Panc1 (cell line): ENCODE measurements at regions not wholly inside any gene's neighbourhood (a gene's known extent, or its start where the extent isn't known, plus 50 kb on each side); places are given as distances from the start of the nearest gene placed in this dataset.

Source experiments
- CTCF ChIP-seq: fragments of 450-650 bp; IDR thresholded peaks from 2 replicates; pipeline ENCODE4 v1.5.1; 2017; ENCODE audit warnings: mild to moderate bottlenecking
- POLR2AphosphoS5 ChIP-seq: IDR thresholded peaks from 2 replicates; pipeline ENCODE4 v1.6.1; 2012; ENCODE audit warnings: mild to moderate bottlenecking, low read depth, low read length, moderate library complexity
- SIN3A ChIP-seq: IDR thresholded peaks from 2 replicates; pipeline ENCODE4 v1.6.1; 2012; ENCODE audit warnings: low read depth, mild to moderate bottlenecking, low read length, moderate library complexity, borderline replicate concordance; ENCODE audit not compliant: insufficient read depth
- TCF7L2 ChIP-seq: IDR thresholded peaks from 2 replicates; pipeline ENCODE4 v1.6.1; 2011; ENCODE audit warnings: mild to moderate bottlenecking, low read depth, low read length, inconsistent platforms

GRCh38 chr4:119870856-119871255, 195.8 kb downstream of the MAD2L1 start:
- TF ChIP-seq CTCF (no peak), TCF7L2 (no peak), POLR2AphosphoS5 (no peak), SIN3A (no peak)
